Left lung (tissue), 4 donors: ENCODE measurements at regions not wholly inside any gene's neighbourhood (a gene's known extent, or its start where the extent isn't known, plus 50 kb on each side); places are given as distances from the start of the nearest gene placed in this dataset.

Experiments
- ATAC-seq: fragments of 200-7000 bp; cut with Tn5 transposase; one replicate; pipeline ENCODE4 v1.9.1; 2020; ENCODE audit warnings: moderate library complexity
- DNase-seq, 4 donors: peaks; one replicate each; pipeline ENCODE4 v3.0.0-alpha.2; 2013 to 2020
- H3K27ac ChIP-seq, 2 donors: fragments of 200-600 bp; sonication (generic) in 1 of 2; one replicate each; pipeline versions ENCODE4 v1.5.0 to v1.8.0; 2020 to 2021
- H3K27me3 ChIP-seq, 2 donors: fragments of 200-600 bp; sonication (generic) in 1 of 2; one replicate each; pipeline versions ENCODE4 v1.5.0 to v1.8.0; 2020 to 2021
- H3K36me3 ChIP-seq, 2 donors: fragments of 200-600 bp; sonication (generic) in 1 of 2; one replicate each; pipeline versions ENCODE4 v1.5.0 to v1.8.0; 2020 to 2021
- H3K4me1 ChIP-seq, 2 donors: fragments of 200-600 bp; one replicate each; pipeline ENCODE4 v1.8.0; 2021
- H3K4me3 ChIP-seq, 2 donors: fragments of 200-600 bp; sonication (generic) in 1 of 2; one replicate each; pipeline versions ENCODE4 v1.5.0 to v1.8.0; 2020 to 2021; ENCODE audit warnings: mild to moderate bottlenecking in 1 of 2
- H3K9me3 ChIP-seq, 2 donors: fragments of 200-600 bp; sonication (generic) in 1 of 2; one replicate each; pipeline versions ENCODE4 v1.5.0 to v1.8.0; 2020 to 2021
- intact Hi-C, 2 donors: fragments of 100-400 bp; cut with DNase I; formaldehyde crosslinking; loops; one replicate each; pipeline versions ENCODE4 v1.11.2 to v1.14.2; 2022
- TF ChIP-seq, protein P1 (sequence below), 2 donors: fragments of 200-600 bp; sonication (generic) in 1 of 2; IDR thresholded peaks; one replicate each; pipeline versions ENCODE4 v1.5.0 to v1.8.0; 2021; ENCODE audit warnings: antibody characterized with exemption in 2 of 2
- donor health status: DM: no; HTN: yes; CAD: no.
- donor health status: DM: no; HTN: no; CAD: no.

- Histone ChIP-seq H3K4me3 (no peak overlapping the region), H3K27ac (no peak overlapping the region), H3K27me3 (no peaks in the 10 kb centered on the region), H3K9me3 (peaks cover 0 to 5% of the 10 kb centered on the region in 2 donors), H3K4me1 (no peaks in the 10 kb centered on the region), H3K36me3 (no peaks in the 10 kb centered on the region)
- ATAC-seq (no peak), DNase-seq (no peak)
- TF ChIP-seq, protein P1, sequence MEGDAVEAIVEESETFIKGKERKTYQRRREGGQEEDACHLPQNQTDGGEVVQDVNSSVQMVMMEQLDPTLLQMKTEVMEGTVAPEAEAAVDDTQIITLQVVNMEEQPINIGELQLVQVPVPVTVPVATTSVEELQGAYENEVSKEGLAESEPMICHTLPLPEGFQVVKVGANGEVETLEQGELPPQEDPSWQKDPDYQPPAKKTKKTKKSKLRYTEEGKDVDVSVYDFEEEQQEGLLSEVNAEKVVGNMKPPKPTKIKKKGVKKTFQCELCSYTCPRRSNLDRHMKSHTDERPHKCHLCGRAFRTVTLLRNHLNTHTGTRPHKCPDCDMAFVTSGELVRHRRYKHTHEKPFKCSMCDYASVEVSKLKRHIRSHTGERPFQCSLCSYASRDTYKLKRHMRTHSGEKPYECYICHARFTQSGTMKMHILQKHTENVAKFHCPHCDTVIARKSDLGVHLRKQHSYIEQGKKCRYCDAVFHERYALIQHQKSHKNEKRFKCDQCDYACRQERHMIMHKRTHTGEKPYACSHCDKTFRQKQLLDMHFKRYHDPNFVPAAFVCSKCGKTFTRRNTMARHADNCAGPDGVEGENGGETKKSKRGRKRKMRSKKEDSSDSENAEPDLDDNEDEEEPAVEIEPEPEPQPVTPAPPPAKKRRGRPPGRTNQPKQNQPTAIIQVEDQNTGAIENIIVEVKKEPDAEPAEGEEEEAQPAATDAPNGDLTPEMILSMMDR (IDR thresholded peaks at IDR 0.05) = no peak
- intact Hi-C loops = no loop called here
Measured at GRCh38 chr7:21066221-21066620, 279.5 kb upstream of the SP8 start.

- Histone ChIP-seq H3K36me3 (no peaks in the 10 kb centered on the region), H3K9me3 (peaks cover 0 to 4% of the 10 kb centered on the region in 2 donors), H3K27ac (no peak overlapping the region), H3K4me1 (no peaks in the 10 kb centered on the region), H3K27me3 (no peaks in the 10 kb centered on the region), H3K4me3 (no peak overlapping the region)
- no peak for ATAC-seq
- TF ChIP-seq, protein P1 (IDR thresholded peaks at IDR 0.05) = no peak
- no peak for DNase-seq
- intact Hi-C loops = no loop called here
Measured at GRCh38 chr7:21067216-21067615, 280.5 kb upstream of the SP8 start.

DNA sequence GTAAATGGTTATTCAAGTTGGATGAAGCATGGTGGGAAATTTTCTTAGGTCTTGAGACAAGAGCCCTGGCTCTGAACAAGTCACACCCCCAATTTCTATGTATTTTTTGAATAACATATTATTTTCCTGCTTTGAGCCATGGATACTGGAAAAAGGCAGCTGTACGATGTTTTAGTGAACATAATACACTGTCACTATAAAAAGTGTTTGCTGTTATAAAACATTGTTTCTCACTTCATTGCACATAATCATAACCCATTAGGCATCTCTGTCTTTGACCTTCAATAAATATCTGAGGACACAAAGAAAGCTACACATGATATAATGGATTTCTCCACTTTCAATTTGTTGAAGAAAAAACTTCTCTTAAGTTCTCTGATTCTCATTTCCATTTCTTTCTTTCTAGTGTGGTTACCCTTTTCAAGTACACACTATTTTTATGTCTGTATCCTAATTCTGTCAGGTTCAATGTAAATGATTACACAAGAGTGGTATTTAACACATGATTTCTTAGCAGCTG, 283.9 kb upstream of the SP8 start:
- Histone ChIP-seq H3K27me3 (no peaks in the 10 kb centered on the region), H3K4me3 (no peak overlapping the region), H3K36me3 (no peaks in the 10 kb centered on the region), H3K27ac (no peak overlapping the region), H3K9me3 (peaks cover 0 to 1% of the 10 kb centered on the region in 2 donors), H3K4me1 (no peaks in the 10 kb centered on the region)
- ATAC-seq (no peak), DNase-seq (peak in 2 of 4 donors; percentile 80 to 86)
- TF ChIP-seq, protein P1 (IDR thresholded peaks at IDR 0.05) = no peak
- intact Hi-C loops = no loop called here

DNA sequence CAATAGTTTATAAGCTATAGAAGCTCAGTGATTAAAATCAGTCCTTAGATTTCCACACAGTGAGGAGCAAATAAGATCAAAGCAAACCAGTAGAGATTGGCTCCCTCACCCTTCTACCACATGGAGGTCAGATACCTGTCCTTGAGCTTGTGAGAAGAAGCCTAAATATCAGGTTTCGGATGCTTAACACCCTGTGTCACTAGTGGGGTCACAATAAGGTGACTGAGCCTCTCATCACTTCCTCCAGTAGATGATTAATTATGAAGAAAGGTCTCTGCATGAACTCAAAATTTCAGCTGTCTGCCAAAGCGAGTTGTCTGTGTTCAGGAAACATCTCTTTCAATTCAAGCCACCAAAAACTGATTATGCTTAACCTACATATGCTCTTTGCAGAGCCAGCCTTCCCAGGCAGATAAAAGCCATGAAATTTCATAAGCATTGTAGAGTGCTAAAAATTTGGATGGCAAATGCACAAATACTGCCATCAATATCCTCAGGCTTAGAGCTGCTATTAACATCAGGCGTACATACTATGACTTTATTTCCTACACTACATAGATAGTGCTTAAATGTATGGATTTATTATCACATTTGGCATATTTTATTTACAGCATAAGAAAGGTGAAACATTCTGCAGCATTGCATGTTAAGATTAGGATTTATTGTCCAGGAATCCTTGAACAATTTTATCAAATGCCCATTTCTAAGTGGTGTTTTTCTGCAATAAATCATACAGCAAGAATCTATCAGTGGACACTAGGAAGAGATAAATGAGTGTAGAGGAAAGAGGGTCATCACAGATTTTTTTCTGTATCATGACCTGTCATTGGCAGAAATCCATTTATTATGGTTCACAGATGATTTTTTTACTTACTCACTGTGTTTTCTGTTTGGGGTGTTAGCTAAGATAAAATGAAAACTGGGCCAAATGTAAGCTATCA, 285.1 kb upstream of the SP8 start:
- intact Hi-C loops = no loop called here
- no peak overlapping the region for H3K4me3 ChIP-seq
- H3K4me1 ChIP-seq = no peaks in the 10 kb centered on the region
- no peaks in the 10 kb centered on the region for H3K36me3 ChIP-seq
- H3K27ac ChIP-seq = no peak overlapping the region
- H3K27me3 ChIP-seq = no peaks in the 10 kb centered on the region
- TF ChIP-seq, protein P1 (IDR thresholded peaks at IDR 0.05) = no peak
- ATAC-seq = no peak
- peak in 1 of 4 donors; percentile 13 for DNase-seq
- H3K9me3 ChIP-seq = peaks cover 0 to 1% of the 10 kb centered on the region in 2 donors

- Histone ChIP-seq H3K9me3 (no peaks in the 10 kb centered on the region), H3K36me3 (no peaks in the 10 kb centered on the region), H3K4me3 (no peak overlapping the region), H3K4me1 (no peaks in the 10 kb centered on the region), H3K27ac (no peak overlapping the region), H3K27me3 (no peaks in the 10 kb centered on the region)
- DNase-seq = no peak
- intact Hi-C loops = no loop called here
- TF ChIP-seq, protein P1 (IDR thresholded peaks at IDR 0.05) = no peak
- no peak for ATAC-seq
Measured at GRCh38 chr7:21076054-21076453, 289.4 kb upstream of the SP8 start.
